IPS-NIHi7 (cell line): ENCODE measurements at regions not wholly inside any gene's neighbourhood (a gene's known extent, or its start where the extent isn't known, plus 50 kb on each side); places are given as distances from the start of the nearest gene placed in this dataset.

Source experiments
- DNase-seq: peaks from one replicate; pipeline ENCODE4 v3.0.0; 2012; ENCODE audit warnings: mixed read lengths; ENCODE audit errors: extremely low spot score

GRCh38 chr17:72053036-72053435, 67.8 kb upstream of the SOX9 start:
- no peak for DNase-seq

- DNase-seq: peak; percentile 27
Observed at GRCh38 chr17:72053449-72053848, 67.4 kb upstream of the SOX9 start.

- no peak for DNase-seq
Observed at GRCh38 chr17:72056155-72056554, 64.7 kb upstream of the SOX9 start.

DNA sequence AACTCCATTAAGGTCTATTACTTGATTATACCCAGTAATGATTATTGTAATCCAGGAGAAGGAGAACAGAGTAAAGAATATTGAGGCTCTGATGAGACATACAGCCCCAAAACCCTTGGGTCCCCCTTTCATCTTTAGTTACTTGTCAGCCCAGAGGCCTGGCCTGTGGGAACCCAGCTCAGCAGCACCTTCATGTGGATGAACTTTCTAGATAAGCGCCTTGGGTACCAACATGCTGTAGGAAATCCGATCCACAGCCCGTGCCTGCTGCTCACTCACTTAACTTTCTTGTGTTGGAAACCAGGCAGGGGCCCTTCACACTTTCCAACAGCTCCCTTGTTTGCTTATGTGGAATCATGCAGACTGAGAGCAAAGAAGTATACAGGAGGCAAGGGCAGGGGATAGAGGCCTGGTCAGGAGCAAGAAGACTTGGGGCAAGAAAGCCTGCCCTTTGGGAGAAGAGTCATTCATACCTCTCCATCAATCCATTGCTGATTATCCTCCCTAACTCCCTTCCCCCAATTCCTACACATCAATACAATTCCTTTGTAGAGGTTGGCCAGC, 64.0 kb upstream of the SOX9 start:
- no peak for DNase-seq

DNA sequence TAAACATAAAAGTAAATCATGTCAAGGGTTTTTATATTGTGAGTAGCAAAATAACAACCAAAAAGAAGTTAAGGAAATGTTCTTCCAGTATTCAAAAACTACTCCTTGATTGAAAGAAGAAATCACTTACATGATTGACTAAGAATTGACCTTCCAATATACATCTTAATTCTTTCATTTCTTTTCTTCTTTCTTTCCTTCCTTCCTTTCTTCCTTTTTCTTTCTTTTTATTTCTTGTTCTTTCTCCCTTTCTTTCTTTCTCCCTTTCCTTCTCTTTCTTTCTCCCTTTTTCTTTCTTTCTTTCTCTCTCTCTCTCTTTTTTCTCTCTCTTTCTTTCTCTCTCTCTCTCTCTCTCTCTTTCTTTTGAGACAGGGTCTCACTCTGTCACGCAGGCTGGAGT, 60.7 kb upstream of the SOX9 start:
- no peak for DNase-seq

- no peak for DNase-seq
Observed at GRCh38 chr17:72063262-72063661, 57.6 kb upstream of the SOX9 start.

DNA sequence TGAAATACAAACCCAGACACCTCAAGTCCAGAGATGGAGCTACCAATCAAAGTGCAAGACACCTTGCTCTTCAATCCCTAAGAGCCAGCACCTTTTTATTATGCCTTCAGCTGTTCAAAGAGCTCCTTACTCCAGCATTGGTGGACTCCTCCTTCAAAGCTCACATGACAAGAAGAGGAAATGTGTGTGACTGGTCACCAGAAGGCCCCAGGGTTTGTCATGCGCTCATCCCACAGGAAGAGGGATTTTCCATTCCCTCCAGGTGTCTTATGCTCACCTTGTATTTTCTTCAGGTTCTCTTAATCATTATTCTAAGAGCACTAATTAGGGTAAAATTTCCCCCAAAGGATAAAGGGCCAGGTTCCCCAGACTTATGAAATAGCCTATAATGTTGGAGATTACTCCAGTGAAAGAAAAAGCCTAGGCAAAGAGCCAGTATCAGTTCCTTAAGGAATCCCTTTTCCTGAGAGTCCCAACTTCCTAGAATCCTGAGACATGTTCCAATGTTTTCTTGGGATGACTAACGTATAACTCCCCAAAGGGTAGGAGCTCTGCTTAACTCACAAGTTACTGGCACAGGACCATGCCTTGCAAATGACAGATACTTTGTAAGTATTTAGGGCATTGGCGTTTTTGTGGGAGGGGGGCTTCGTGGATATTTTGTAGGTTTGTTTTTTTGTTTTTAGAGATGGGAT, 56.9 kb upstream of the SOX9 start:
- no peak for DNase-seq

GRCh38 chr17:72064606-72065193, 56.1 kb upstream of the SOX9 start:
- no peak for DNase-seq

DNA sequence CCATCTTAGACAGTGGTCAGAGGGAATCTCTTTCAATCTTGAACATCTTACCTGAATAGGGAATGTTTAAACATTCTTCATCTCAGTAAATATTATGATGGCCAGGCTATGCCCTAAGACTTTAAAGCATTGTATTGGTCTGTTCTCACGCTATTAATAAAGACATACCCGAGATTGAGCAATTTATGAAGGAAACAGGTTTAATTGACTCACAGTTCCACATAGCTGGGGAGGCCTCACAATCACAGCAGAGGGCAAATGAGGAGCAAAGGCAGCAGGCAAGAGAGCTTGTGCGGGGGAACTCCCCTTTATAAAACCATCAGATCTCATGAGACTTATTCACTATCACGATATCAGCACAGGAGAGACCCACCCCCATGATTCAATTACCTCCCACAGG, 55.3 kb upstream of the SOX9 start:
- DNase-seq: no peak

- DNase-seq: no peak
Observed at GRCh38 chr17:72068643-72069042, 52.2 kb upstream of the SOX9 start.

- DNase-seq: no peak
Observed at GRCh38 chr17:72069586-72070202, 51.1 kb upstream of the SOX9 start.
